ENCODE measurements at regions not wholly inside any gene's neighbourhood (a gene's known extent, or its start where the extent isn't known, plus 50 kb on each side); places are given as distances from the start of the nearest gene placed in this dataset.

GRCh38 chr15:38154837-38155236, 97.8 kb upstream of the SPRED1 start:
- H3K9me3 ChIP-seq (ENCODE audit: control insufficient read depth in 1 of 2, low read length in 2 of 2) = no peaks in the 10 kb centered on the region
- DNase-seq = no peak
- H3K27me3 Mint-ChIP-seq = peaks cover 1 to 6% of the 10 kb centered on the region in 2 donors
- H3K27ac Mint-ChIP-seq = no peak overlapping the region
- H3K36me3 ChIP-seq (ENCODE audit: insufficient read depth, low read length) = no peaks in the 10 kb centered on the region
- no peaks in the 10 kb centered on the region for H3K27me3 ChIP-seq (ENCODE audit: insufficient read depth, low read length)
- H3K4me3 ChIP-seq (ENCODE audit: low read length in 2 of 2) = no peak overlapping the region
- intact Hi-C loops (cut with micrococcal nuclease) = no loop called here
- H3K36me3 Mint-ChIP-seq = no peaks in the 10 kb centered on the region
- H3K4me3 Mint-ChIP-seq = no peak overlapping the region
- H3K4me1 Mint-ChIP-seq = no peaks in the 10 kb centered on the region
- no peaks in the 10 kb centered on the region for H3K4me1 ChIP-seq (ENCODE audit: insufficient read depth, low read length)
- H3K27ac ChIP-seq (ENCODE audit: low read depth, low read length) = no peak overlapping the region
- POLR2A ChIA-PET (ENCODE audit: partially characterized antibody) = no interaction called here
- peaks cover 0 to 37% (median 23%) of the 10 kb centered on the region in 8 donors for H3K9me3 Mint-ChIP-seq
- CTCF ChIA-PET (ENCODE audit: partially characterized antibody) = no interaction called here

GRCh38 chr15:38163658-38164057, 89.0 kb upstream of the SPRED1 start:
- H3K4me3 ChIP-seq (ENCODE audit: low read length in 2 of 2) = no peak overlapping the region
- H3K36me3 Mint-ChIP-seq = no peaks in the 10 kb centered on the region
- intact Hi-C loops (cut with micrococcal nuclease) = no loop called here
- H3K4me1 Mint-ChIP-seq = no peaks in the 10 kb centered on the region
- H3K36me3 ChIP-seq (ENCODE audit: insufficient read depth, low read length) = no peaks in the 10 kb centered on the region
- H3K9me3 Mint-ChIP-seq = no peaks in the 10 kb centered on the region
- no peak for DNase-seq
- CTCF ChIA-PET (ENCODE audit: partially characterized antibody) = no interaction called here
- H3K27me3 Mint-ChIP-seq = peaks cover 13 to 15% of the 10 kb centered on the region in 2 donors
- H3K27ac ChIP-seq (ENCODE audit: low read depth, low read length) = no peak overlapping the region
- no peak overlapping the region for H3K27ac Mint-ChIP-seq
- no peaks in the 10 kb centered on the region for H3K4me1 ChIP-seq (ENCODE audit: insufficient read depth, low read length)
- H3K9me3 ChIP-seq (ENCODE audit: control insufficient read depth in 1 of 2, low read length in 2 of 2) = no peaks in the 10 kb centered on the region
- no peak overlapping the region for H3K4me3 Mint-ChIP-seq
- POLR2A ChIA-PET (ENCODE audit: partially characterized antibody) = no interaction called here
- H3K27me3 ChIP-seq (ENCODE audit: insufficient read depth, low read length) = peaks cover 4% of the 10 kb centered on the region

- no peaks in the 10 kb centered on the region for H3K9me3 Mint-ChIP-seq
- Histone ChIP-seq H3K27me3 (ENCODE audit: insufficient read depth, low read length) (peaks cover 4% of the 10 kb centered on the region), H3K4me1 (ENCODE audit: insufficient read depth, low read length) (no peaks in the 10 kb centered on the region), H3K4me3 (ENCODE audit: low read length in 2 of 2) (no peak overlapping the region), H3K27ac (ENCODE audit: low read depth, low read length) (no peak overlapping the region), H3K9me3 (ENCODE audit: control insufficient read depth in 1 of 2, low read length in 2 of 2) (no peaks in the 10 kb centered on the region), H3K36me3 (ENCODE audit: insufficient read depth, low read length) (no peaks in the 10 kb centered on the region)
- intact Hi-C loops (cut with micrococcal nuclease) = no loop called here
- no peak overlapping the region for H3K27ac Mint-ChIP-seq
- ChIA-PET POLR2A (ENCODE audit: partially characterized antibody) (no interaction called here), CTCF (ENCODE audit: partially characterized antibody) (no interaction called here)
- DNase-seq = no peak
- peaks cover 13 to 15% of the 10 kb centered on the region in 2 donors for H3K27me3 Mint-ChIP-seq
- no peaks in the 10 kb centered on the region for H3K4me1 Mint-ChIP-seq
- no peak overlapping the region for H3K4me3 Mint-ChIP-seq
- no peaks in the 10 kb centered on the region for H3K36me3 Mint-ChIP-seq
Observed at GRCh38 chr15:38164061-38164460, 88.6 kb upstream of the SPRED1 start.

GRCh38 chr15:38164507-38164906, 88.1 kb upstream of the SPRED1 start:
- DNase-seq = no peak
- Mint-ChIP-seq H3K9me3 (no peaks in the 10 kb centered on the region), H3K36me3 (no peaks in the 10 kb centered on the region), H3K27ac (no peak overlapping the region), H3K4me3 (no peak overlapping the region), H3K4me1 (no peaks in the 10 kb centered on the region), H3K27me3 (peaks cover 13 to 15% of the 10 kb centered on the region in 2 donors)
- ChIA-PET POLR2A (ENCODE audit: partially characterized antibody) (no interaction called here), CTCF (ENCODE audit: partially characterized antibody) (no interaction called here)
- no peaks in the 10 kb centered on the region for H3K4me1 ChIP-seq (ENCODE audit: insufficient read depth, low read length)
- intact Hi-C loops (cut with micrococcal nuclease) = no loop called here
- H3K27me3 ChIP-seq (ENCODE audit: insufficient read depth, low read length) = peaks cover 4% of the 10 kb centered on the region
- H3K9me3 ChIP-seq (ENCODE audit: control insufficient read depth in 1 of 2, low read length in 2 of 2) = no peaks in the 10 kb centered on the region
- H3K27ac ChIP-seq (ENCODE audit: low read depth, low read length) = no peak overlapping the region
- no peaks in the 10 kb centered on the region for H3K36me3 ChIP-seq (ENCODE audit: insufficient read depth, low read length)
- H3K4me3 ChIP-seq (ENCODE audit: low read length in 2 of 2) = no peak overlapping the region

GRCh38 chr15:38168467-38169070, 84.1 kb upstream of the SPRED1 start:
- no peaks in the 10 kb centered on the region for H3K9me3 ChIP-seq (ENCODE audit: control insufficient read depth in 1 of 2, low read length in 2 of 2)
- no peak overlapping the region for H3K4me3 Mint-ChIP-seq
- H3K27me3 ChIP-seq (ENCODE audit: insufficient read depth, low read length) = no peaks in the 10 kb centered on the region
- intact Hi-C loops (cut with micrococcal nuclease) = no loop called here
- no peak for DNase-seq
- no peaks in the 10 kb centered on the region for H3K4me1 Mint-ChIP-seq
- H3K9me3 Mint-ChIP-seq = peaks cover 0 to 1% (median 0%) of the 10 kb centered on the region in 8 donors
- H3K36me3 ChIP-seq (ENCODE audit: insufficient read depth, low read length) = no peaks in the 10 kb centered on the region
- H3K27ac Mint-ChIP-seq = no peak overlapping the region
- H3K36me3 Mint-ChIP-seq = no peaks in the 10 kb centered on the region
- no peaks in the 10 kb centered on the region for H3K4me1 ChIP-seq (ENCODE audit: insufficient read depth, low read length)
- POLR2A ChIA-PET (ENCODE audit: partially characterized antibody) = no interaction called here
- peaks cover 12% of the 10 kb centered on the region in 2 donors for H3K27me3 Mint-ChIP-seq
- no peak overlapping the region for H3K4me3 ChIP-seq (ENCODE audit: low read length in 2 of 2)
- no peak overlapping the region for H3K27ac ChIP-seq (ENCODE audit: low read depth, low read length)
- CTCF ChIA-PET (ENCODE audit: partially characterized antibody) = no interaction called here

- ChIA-PET CTCF (ENCODE audit: partially characterized antibody) (no interaction called here), POLR2A (ENCODE audit: partially characterized antibody) (no interaction called here)
- Mint-ChIP-seq H3K4me1 (no peaks in the 10 kb centered on the region), H3K4me3 (no peak overlapping the region), H3K36me3 (no peaks in the 10 kb centered on the region), H3K27ac (no peak overlapping the region), H3K9me3 (peaks cover 0 to 1% (median 0%) of the 10 kb centered on the region in 8 donors), H3K27me3 (peaks cover 14% of the 10 kb centered on the region in 2 donors)
- Histone ChIP-seq H3K9me3 (ENCODE audit: control insufficient read depth in 1 of 2, low read length in 2 of 2) (no peaks in the 10 kb centered on the region), H3K4me1 (ENCODE audit: insufficient read depth, low read length) (no peaks in the 10 kb centered on the region), H3K27ac (ENCODE audit: low read depth, low read length) (no peak overlapping the region), H3K27me3 (ENCODE audit: insufficient read depth, low read length) (no peaks in the 10 kb centered on the region), H3K36me3 (ENCODE audit: insufficient read depth, low read length) (no peaks in the 10 kb centered on the region), H3K4me3 (ENCODE audit: low read length in 2 of 2) (no peak overlapping the region)
- intact Hi-C loops (cut with micrococcal nuclease) = no loop called here
- DNase-seq = no peak
Observed at GRCh38 chr15:38171973-38172372, 80.7 kb upstream of the SPRED1 start.

- H3K4me3 ChIP-seq (ENCODE audit: low read length in 2 of 2) = no peak overlapping the region
- Mint-ChIP-seq H3K4me1 (no peaks in the 10 kb centered on the region), H3K27me3 (peaks cover 13 to 17% of the 10 kb centered on the region in 2 donors), H3K9me3 (peaks cover 0 to 1% (median 0%) of the 10 kb centered on the region in 8 donors), H3K36me3 (no peaks in the 10 kb centered on the region), H3K4me3 (no peak overlapping the region), H3K27ac (no peak overlapping the region)
- ChIA-PET POLR2A (ENCODE audit: partially characterized antibody) (no interaction called here), CTCF (ENCODE audit: partially characterized antibody) (no interaction called here)
- H3K27me3 ChIP-seq (ENCODE audit: insufficient read depth, low read length) = no peaks in the 10 kb centered on the region
- no peaks in the 10 kb centered on the region for H3K4me1 ChIP-seq (ENCODE audit: insufficient read depth, low read length)
- intact Hi-C loops (cut with micrococcal nuclease) = no loop called here
- no peak overlapping the region for H3K27ac ChIP-seq (ENCODE audit: low read depth, low read length)
- no peak for DNase-seq
- H3K36me3 ChIP-seq (ENCODE audit: insufficient read depth, low read length) = no peaks in the 10 kb centered on the region
- no peaks in the 10 kb centered on the region for H3K9me3 ChIP-seq (ENCODE audit: control insufficient read depth in 1 of 2, low read length in 2 of 2)
Observed at GRCh38 chr15:38174691-38175090, 77.9 kb upstream of the SPRED1 start.

- no peak overlapping the region for H3K27ac ChIP-seq (ENCODE audit: low read depth, low read length)
- H3K36me3 ChIP-seq (ENCODE audit: insufficient read depth, low read length) = no peaks in the 10 kb centered on the region
- POLR2A ChIA-PET (ENCODE audit: partially characterized antibody) = no interaction called here
- no peaks in the 10 kb centered on the region for H3K9me3 Mint-ChIP-seq
- no peaks in the 10 kb centered on the region for H3K27me3 ChIP-seq (ENCODE audit: insufficient read depth, low read length)
- peaks cover 13 to 17% of the 10 kb centered on the region in 2 donors for H3K27me3 Mint-ChIP-seq
- no peak overlapping the region for H3K27ac Mint-ChIP-seq
- H3K9me3 ChIP-seq (ENCODE audit: control insufficient read depth in 1 of 2, low read length in 2 of 2) = no peaks in the 10 kb centered on the region
- H3K4me1 Mint-ChIP-seq = no peaks in the 10 kb centered on the region
- CTCF ChIA-PET (ENCODE audit: partially characterized antibody) = no interaction called here
- peak in 1 of 5 donors; percentile 33 for DNase-seq
- no peaks in the 10 kb centered on the region for H3K4me1 ChIP-seq (ENCODE audit: insufficient read depth, low read length)
- intact Hi-C loops (cut with micrococcal nuclease) = no loop called here
- H3K36me3 Mint-ChIP-seq = no peaks in the 10 kb centered on the region
- no peak overlapping the region for H3K4me3 ChIP-seq (ENCODE audit: low read length in 2 of 2)
- no peak overlapping the region for H3K4me3 Mint-ChIP-seq
Observed at GRCh38 chr15:38176155-38176554, 76.5 kb upstream of the SPRED1 start.

Data from CD4-positive, alpha-beta memory T cell (primary cell).